IPS DF 4.7 (cell line): ENCODE measurements at regions not wholly inside any gene's neighbourhood (a gene's known extent, or its start where the extent isn't known, plus 50 kb on each side); places are given as distances from the start of the nearest gene placed in this dataset.

ENCODE experiments used
- DNase-seq: peaks from one replicate; pipeline ENCODE4 v3.0.0-alpha.2; 2013; ENCODE audit warnings: low spot score; ENCODE audit errors: extremely low read depth

GRCh38 chr12:91861554-91861953 lies 284.1 kb downstream of the BTG1 start:
- DNase-seq = no peak

DNA sequence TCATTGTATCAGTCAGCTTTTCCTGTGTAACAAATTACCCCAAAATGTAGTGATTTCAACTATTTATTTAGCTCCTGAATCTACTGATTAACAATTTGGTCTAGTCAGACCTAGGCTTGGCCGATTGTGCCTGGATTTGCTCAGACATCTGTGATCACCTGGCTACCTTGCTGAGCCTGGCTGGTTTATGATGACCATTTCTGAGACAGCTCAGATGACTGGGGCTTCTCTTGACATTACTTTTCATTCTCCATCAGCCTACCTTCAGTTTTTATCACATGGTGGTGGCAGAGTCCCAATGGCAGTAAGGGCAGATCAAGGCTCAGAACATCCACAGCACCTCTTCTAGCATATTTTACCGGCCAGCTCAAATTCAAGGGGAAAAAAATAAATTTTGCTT lies 286.3 kb downstream of the BTG1 start:
- no peak for DNase-seq

GRCh38 chr12:91857813-91858542 lies 287.7 kb downstream of the BTG1 start:
- DNase-seq = no peak

DNA sequence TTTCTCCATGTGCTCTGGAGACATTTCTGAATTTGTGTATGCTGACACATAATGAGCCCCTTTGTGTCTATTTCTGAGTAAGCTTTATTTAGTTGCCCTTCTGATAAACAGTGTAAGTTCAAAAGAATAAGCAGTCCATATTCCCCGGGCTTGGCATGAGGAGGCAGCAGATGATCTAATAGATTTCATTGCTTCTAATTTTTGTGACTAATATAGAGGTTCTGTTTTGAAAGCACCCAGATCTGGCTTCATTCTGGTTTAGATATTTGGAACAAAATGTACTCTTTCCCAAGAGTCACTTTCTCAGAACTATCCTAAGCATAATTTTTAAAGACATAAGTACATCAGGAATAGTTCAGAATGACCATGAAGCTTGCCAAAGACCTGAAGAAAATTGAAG lies 290.9 kb downstream of the BTG1 start:
- DNase-seq = no peak

- no peak for DNase-seq
Measured at GRCh38 chr12:91853350-91854127, 292.1 kb downstream of the BTG1 start.

GRCh38 chr12:91852634-91853033 lies 293.0 kb downstream of the BTG1 start:
- DNase-seq = no peak

GRCh38 chr12:91851741-91852477 lies 293.7 kb downstream of the BTG1 start:
- DNase-seq = no peak

DNA sequence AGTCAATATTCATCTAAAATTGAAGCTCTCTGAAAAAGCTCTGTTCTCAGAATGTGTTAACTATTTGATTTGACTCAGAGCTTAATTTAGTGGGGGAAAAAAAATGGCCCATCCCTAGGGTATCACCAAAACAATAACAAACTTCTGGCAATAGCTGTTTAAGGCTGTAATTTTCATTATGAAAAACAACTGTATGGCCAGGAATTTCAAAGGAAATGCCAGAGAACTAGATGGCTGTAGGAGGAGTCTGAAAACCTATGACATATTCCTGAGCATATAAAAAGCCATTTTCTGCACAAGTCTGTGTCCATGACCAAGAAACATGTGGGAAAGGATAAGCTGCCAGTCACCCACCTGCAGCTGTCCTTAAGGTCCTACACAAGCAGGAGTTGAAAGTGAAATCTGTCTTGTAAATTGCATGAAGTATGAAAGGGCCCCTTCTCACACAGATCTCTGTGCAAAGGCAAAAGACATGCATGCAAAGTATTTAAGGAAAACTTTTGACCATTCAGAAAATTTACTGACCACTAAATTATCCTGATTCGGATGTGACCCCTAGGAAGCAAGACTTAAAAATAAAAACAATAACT lies 299.1 kb downstream of the BTG1 start:
- DNase-seq = no peak

- no peak for DNase-seq
Measured at GRCh38 chr12:91845365-91845764, 300.3 kb downstream of the BTG1 start.

GRCh38 chr12:91841822-91842221 lies 303.8 kb downstream of the BTG1 start:
- DNase-seq = no peak

- no peak for DNase-seq
Measured at GRCh38 chr12:91836696-91837095, 308.9 kb downstream of the BTG1 start.

DNA sequence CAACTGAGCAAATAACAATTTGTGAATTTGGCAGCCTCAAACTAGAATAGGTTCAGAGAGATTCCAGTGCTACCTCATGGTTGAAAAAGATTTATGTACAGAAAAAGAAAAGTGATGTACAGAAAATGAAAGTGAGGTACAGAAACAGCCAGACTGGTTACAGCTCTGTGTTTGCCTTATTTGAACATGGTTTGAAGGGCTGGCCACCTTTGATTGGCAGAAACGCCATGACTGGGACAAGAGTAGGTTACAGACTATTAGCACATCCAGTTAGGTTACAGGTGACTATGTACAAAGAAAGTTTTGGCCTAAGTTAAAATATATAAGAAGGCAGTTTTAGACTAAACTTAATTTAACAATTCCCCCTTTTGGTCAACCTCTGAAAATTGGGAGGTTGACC lies 309.4 kb downstream of the BTG1 start:
- DNase-seq = no peak

GRCh38 chr12:91835693-91836092 lies 310.0 kb downstream of the BTG1 start:
- no peak for DNase-seq

DNA sequence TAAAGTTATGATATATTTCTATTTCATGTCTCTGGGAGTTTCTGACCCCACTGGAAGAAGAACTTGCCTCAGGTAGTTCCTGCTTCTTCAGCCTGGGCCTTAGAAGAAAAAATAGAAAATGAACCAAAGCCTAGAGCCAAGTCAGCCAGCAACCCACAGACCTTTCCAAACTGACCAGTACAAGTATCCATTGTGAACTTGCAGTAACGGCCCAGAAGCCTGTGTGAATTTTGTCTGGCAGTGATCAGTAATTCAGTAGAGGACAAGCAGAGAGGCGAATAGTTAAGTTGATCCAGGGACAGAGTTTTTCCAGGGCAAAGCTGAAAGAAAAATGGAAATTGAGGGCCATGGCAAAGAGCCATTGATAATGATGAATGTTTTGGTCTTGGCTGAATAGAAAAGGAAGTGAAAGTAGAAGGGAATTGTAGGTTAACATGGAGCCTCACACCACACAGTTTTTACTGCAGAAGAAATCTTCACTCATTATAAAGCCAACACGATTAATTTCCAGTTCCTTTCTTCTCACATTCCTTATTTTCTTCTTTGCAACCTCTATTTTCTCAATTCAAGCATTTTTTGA lies 311.8 kb downstream of the BTG1 start:
- DNase-seq = no peak

GRCh38 chr12:91825999-91826398 lies 319.6 kb downstream of the BTG1 start:
- no peak for DNase-seq

GRCh38 chr12:91824991-91825390 lies 320.7 kb downstream of the BTG1 start:
- no peak for DNase-seq

GRCh38 chr12:91819132-91819447 lies 326.6 kb downstream of the BTG1 start:
- DNase-seq = no peak

DNA sequence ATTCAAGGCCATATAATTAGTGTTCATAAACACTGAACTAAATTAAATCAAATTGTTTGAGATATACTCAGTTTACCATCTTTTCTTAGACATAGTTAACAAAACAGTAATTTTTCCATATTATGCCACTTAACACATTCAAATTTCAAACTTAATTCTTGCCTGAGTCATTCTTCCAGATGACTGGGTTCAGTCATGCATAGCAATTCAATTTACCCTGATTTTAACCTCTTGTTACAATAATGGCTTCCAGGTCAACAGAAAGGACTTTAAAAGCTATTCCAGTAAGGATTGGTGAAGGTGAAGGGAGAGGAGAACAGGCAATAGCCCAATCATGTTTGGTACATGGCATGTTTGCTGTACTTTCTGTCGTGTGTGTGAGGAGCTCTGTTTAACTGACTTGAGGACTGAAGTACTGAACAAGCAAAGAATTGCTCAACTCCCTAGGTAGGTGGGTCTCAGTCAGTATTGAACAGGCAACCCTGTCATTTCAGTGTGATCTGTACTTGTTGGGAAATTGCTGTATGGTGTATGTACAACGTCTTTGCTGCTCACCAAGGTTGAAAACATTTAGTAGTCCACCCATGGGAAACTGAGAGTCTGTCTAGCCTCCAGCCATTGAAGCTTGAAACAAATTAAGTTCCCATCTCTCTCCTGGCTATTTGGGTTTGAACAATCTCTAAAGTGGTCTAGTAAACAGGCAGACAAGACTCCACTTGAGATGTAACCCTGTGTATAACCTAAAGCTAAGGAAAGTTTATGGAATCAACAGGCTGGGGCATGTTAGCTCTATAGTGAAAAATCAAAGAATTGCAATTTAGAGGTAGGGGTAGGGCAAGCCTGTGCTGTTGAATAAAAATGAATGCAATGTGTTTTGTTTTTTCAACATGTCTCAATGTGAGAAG lies 327.2 kb downstream of the BTG1 start:
- DNase-seq = no peak

DNA sequence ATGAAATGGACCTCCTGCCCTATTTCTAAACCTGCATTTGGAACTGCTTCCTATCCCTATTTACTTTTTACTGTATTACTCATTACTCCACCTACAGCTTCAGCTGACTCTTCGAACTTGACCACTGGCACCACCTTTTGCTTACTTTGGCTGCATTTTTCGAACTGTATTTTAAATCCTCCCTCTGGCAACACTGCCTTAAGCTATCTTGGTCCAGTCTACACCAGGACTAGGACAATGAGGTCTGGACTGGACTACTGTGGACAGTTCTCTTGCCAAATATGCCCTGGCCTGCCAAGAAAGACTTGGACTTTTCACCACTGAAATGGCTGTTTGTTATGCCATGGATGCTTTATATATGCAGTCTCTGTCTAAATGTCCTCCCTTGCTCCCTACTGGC lies 328.1 kb downstream of the BTG1 start:
- DNase-seq = no peak

GRCh38 chr12:91813701-91814100 lies 331.9 kb downstream of the BTG1 start:
- DNase-seq = no peak
